ENCODE measurements at regions not wholly inside any gene's neighbourhood (a gene's known extent, or its start where the extent isn't known, plus 50 kb on each side); places are given as distances from the start of the nearest gene placed in this dataset.

DNA sequence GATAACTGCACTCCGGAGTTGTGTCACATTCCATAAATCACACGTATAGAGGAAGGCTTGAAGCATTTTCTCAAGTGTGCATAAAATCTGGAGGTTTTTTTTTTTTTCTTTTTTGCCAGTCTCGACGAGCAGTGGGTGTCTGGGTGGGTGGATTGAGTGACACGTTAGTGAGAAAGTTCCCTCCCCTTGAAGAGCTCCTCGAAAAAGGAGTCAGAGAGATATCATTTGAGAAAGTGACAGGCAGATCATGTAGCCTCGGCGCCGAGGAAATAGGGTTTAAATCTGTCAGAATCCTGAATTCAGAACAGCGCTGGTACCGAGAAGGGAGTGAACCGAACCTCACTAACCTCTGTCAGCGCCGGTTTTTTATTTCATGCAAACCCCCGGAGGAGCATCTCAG lies 269.5 kb upstream of the ARID1B start:
- TF ChIP-seq POLR2A (IDR thresholded peaks at IDR 0.05) (no peak), CTCF (IDR thresholded peaks at IDR 0.05) (no peak)
